HL-60 (cell line): ENCODE measurements at regions not wholly inside any gene's neighbourhood (a gene's known extent, or its start where the extent isn't known, plus 50 kb on each side); places are given as distances from the start of the nearest gene placed in this dataset.
"Not testable (repeated sequence)": the region's sequence is repeated elsewhere in the genome, so short reads cannot be mapped to it uniquely, and the experiment has no call there.

Experiments
- DNase-seq, 2 experiments: peaks; one replicate each; pipeline ENCODE4 v3.0.0-alpha.2; 2010 to 2020; ENCODE audit warnings: low read depth in 1 of 2, low spot score in 1 of 2
- H3K27ac ChIP-seq: fragments of 250-450 bp; sonication (Bioruptor Pico); replicated peaks from 2 replicates; pipeline ENCODE4 v1.5.1; 2020; ENCODE audit warnings: mild to moderate bottlenecking, moderate library complexity
- H3K27me3 ChIP-seq: fragments of 250-450 bp; sonication (Bioruptor Pico); 2 replicates; pipeline ENCODE4 v1.5.1; 2021; ENCODE audit warnings: mild to moderate bottlenecking, moderate library complexity; ENCODE audit not compliant: insufficient read depth, poor library complexity, severe bottlenecking
- H3K4me3 ChIP-seq: replicated peaks from 2 replicates; pipeline ENCODE4 v1.5.1; 2011; ENCODE audit warnings: mild to moderate bottlenecking, control low read depth, low read length; ENCODE audit not compliant: insufficient read depth
- GABPA ChIP-seq: IDR thresholded peaks from 2 replicates; pipeline ENCODE4 v1.6.1; 2012; ENCODE audit warnings: low read depth
- POLR2AphosphoS5 ChIP-seq: IDR thresholded peaks from 2 replicates; pipeline ENCODE4 v1.6.1; 2012; ENCODE audit warnings: low read depth
- SPI1 ChIP-seq: IDR thresholded peaks from 2 replicates; pipeline ENCODE4 v1.6.1; 2012; ENCODE audit warnings: low read depth, mild to moderate bottlenecking, borderline replicate concordance
- TF ChIP-seq, protein P1 (sequence below): IDR thresholded peaks from 2 replicates; pipeline ENCODE4 v1.6.1; 2012; ENCODE audit warnings: low read depth; ENCODE audit not compliant: insufficient replicate concordance
- TF ChIP-seq, protein P2 (sequence below): IDR thresholded peaks from one replicate; pipeline ENCODE4 v1.5.1; 2011; ENCODE audit warnings: low read length, control low read depth, inconsistent platforms; ENCODE audit not compliant: insufficient read depth

GRCh38 chr5:99437986-99438385, 509.2 kb upstream of the CHD1 start:
- no peaks in the 10 kb centered on the region for H3K27me3 ChIP-seq
- no peak overlapping the region for H3K4me3 ChIP-seq
- no peak overlapping the region for H3K27ac ChIP-seq
- TF ChIP-seq GABPA (no peak), POLR2AphosphoS5 (no peak), SPI1 (no peak)
- TF ChIP-seq, protein P1, sequence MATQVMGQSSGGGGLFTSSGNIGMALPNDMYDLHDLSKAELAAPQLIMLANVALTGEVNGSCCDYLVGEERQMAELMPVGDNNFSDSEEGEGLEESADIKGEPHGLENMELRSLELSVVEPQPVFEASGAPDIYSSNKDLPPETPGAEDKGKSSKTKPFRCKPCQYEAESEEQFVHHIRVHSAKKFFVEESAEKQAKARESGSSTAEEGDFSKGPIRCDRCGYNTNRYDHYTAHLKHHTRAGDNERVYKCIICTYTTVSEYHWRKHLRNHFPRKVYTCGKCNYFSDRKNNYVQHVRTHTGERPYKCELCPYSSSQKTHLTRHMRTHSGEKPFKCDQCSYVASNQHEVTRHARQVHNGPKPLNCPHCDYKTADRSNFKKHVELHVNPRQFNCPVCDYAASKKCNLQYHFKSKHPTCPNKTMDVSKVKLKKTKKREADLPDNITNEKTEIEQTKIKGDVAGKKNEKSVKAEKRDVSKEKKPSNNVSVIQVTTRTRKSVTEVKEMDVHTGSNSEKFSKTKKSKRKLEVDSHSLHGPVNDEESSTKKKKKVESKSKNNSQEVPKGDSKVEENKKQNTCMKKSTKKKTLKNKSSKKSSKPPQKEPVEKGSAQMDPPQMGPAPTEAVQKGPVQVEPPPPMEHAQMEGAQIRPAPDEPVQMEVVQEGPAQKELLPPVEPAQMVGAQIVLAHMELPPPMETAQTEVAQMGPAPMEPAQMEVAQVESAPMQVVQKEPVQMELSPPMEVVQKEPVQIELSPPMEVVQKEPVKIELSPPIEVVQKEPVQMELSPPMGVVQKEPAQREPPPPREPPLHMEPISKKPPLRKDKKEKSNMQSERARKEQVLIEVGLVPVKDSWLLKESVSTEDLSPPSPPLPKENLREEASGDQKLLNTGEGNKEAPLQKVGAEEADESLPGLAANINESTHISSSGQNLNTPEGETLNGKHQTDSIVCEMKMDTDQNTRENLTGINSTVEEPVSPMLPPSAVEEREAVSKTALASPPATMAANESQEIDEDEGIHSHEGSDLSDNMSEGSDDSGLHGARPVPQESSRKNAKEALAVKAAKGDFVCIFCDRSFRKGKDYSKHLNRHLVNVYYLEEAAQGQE, result no peak
- TF ChIP-seq, protein P2, sequence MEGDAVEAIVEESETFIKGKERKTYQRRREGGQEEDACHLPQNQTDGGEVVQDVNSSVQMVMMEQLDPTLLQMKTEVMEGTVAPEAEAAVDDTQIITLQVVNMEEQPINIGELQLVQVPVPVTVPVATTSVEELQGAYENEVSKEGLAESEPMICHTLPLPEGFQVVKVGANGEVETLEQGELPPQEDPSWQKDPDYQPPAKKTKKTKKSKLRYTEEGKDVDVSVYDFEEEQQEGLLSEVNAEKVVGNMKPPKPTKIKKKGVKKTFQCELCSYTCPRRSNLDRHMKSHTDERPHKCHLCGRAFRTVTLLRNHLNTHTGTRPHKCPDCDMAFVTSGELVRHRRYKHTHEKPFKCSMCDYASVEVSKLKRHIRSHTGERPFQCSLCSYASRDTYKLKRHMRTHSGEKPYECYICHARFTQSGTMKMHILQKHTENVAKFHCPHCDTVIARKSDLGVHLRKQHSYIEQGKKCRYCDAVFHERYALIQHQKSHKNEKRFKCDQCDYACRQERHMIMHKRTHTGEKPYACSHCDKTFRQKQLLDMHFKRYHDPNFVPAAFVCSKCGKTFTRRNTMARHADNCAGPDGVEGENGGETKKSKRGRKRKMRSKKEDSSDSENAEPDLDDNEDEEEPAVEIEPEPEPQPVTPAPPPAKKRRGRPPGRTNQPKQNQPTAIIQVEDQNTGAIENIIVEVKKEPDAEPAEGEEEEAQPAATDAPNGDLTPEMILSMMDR, result no peak
- DNase-seq, result no peak

- H3K27ac ChIP-seq, H3K4me3 ChIP-seq, DNase-seq, H3K27me3 ChIP-seq: not testable (repeated sequence)
Measured at GRCh38 chr5:99423396-99423795, 494.6 kb upstream of the CHD1 start.

- not testable (repeated sequence) for H3K27me3 ChIP-seq, DNase-seq, H3K27ac ChIP-seq, H3K4me3 ChIP-seq
Measured at GRCh38 chr5:99418640-99419039, 489.8 kb upstream of the CHD1 start.

DNA sequence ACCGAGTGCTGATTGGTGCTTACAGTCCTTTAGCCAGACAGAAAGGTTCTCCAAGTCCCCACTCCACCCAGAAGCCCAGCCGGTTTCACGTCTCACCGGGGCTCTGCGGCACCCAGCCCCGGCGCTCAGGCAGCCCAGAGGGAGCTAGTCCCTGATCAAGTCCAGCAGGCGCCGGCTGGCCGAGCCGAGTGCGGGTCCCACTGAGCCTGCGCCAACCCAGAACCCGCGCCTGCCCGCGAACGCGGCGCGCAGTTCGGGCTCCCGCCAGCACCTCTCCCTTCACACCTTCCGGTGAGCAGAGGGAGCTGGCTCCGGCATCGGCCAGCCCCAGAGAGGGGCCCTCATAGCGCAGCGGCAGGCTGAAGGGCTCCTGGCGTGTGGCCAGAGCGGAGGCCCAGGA, 481.6 kb upstream of the CHD1 start:
- H3K4me3 ChIP-seq, DNase-seq, H3K27me3 ChIP-seq, H3K27ac ChIP-seq: not testable (repeated sequence)

- H3K27ac ChIP-seq, DNase-seq, H3K4me3 ChIP-seq, H3K27me3 ChIP-seq: not testable (repeated sequence)
Measured at GRCh38 chr5:99404764-99405302, 476.0 kb upstream of the CHD1 start.

DNA sequence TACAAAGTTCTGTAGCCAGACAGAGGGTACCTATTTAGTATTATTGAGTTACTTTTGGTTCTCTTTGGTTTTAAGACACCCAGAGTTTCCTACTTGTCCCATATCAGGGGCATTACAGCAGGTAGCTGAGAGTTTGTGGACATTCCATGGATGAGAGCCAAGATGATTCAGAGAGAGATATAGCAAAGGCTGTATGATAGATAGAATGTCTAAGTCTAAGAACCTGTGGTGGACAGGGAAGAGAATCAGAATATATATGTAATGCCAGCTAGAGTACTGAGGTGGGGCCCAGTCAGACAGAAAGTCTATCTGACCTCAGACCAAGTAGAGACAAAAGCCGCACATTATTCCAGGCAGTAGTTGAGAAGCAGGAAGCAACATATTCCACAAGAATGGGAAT, 471.8 kb upstream of the CHD1 start:
- not testable (repeated sequence) for H3K27ac ChIP-seq, H3K4me3 ChIP-seq, DNase-seq, H3K27me3 ChIP-seq

- H3K27ac ChIP-seq, result no peak overlapping the region
- H3K4me3 ChIP-seq, result no peak overlapping the region
- TF ChIP-seq, protein P1, result no peak
- no peak for TF ChIP-seq GABPA
- TF ChIP-seq, protein P2, result no peak
- no peak for TF ChIP-seq SPI1
- no peak for TF ChIP-seq POLR2AphosphoS5
- no peaks in the 10 kb centered on the region for H3K27me3 ChIP-seq
- no peak for DNase-seq
Measured at GRCh38 chr5:99398976-99399375, 470.2 kb upstream of the CHD1 start.
